ENCODE measurements at regions not wholly inside any gene's neighbourhood (a gene's known extent, or its start where the extent isn't known, plus 50 kb on each side); places are given as distances from the start of the nearest gene placed in this dataset.

DNA sequence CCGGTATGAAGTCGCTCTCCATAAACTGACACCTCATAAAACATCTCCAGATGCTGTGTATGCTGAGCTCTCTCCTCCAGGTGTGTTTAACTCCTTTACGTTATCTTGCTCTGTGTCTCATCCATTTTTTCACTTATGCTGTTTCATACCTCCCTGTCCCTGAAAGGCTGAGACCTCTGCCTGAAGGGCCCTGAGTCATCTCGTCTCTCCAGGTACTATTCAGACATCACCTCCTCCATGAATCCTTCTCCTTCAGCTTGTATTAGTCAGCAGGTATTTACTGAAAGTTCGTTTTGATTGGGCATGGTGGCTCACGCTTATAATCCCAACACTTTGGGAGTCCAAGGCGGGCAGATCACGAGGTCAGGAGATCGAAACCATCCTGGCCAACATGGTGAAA lies 244.5 kb upstream of the EPHA4 start:
- TF ChIP-seq POLR2A (IDR thresholded peaks at IDR 0.05) (no peak), EP300 (IDR thresholded peaks at IDR 0.05) (no peak)
- TF ChIP-seq, protein P1, sequence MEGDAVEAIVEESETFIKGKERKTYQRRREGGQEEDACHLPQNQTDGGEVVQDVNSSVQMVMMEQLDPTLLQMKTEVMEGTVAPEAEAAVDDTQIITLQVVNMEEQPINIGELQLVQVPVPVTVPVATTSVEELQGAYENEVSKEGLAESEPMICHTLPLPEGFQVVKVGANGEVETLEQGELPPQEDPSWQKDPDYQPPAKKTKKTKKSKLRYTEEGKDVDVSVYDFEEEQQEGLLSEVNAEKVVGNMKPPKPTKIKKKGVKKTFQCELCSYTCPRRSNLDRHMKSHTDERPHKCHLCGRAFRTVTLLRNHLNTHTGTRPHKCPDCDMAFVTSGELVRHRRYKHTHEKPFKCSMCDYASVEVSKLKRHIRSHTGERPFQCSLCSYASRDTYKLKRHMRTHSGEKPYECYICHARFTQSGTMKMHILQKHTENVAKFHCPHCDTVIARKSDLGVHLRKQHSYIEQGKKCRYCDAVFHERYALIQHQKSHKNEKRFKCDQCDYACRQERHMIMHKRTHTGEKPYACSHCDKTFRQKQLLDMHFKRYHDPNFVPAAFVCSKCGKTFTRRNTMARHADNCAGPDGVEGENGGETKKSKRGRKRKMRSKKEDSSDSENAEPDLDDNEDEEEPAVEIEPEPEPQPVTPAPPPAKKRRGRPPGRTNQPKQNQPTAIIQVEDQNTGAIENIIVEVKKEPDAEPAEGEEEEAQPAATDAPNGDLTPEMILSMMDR (IDR thresholded peaks at IDR 0.05), result no peak

All from tibial nerve (tissue), 4 donors.